Mesendoderm (in vitro differentiated cells): ENCODE measurements at regions not wholly inside any gene's neighbourhood (a gene's known extent, or its start where the extent isn't known, plus 50 kb on each side); places are given as distances from the start of the nearest gene placed in this dataset.

Experiments used
- DNase-seq: peaks from one replicate; pipeline ENCODE4 v3.0.0; 2013
- H2AK5ac ChIP-seq: 2 replicates; pipeline ENCODE4 v1.6.1; 2013; ENCODE audit warnings: low read length, inconsistent platforms
- H2BK120ac ChIP-seq: 2 replicates; pipeline ENCODE4 v1.6.1; 2013; ENCODE audit warnings: low read depth, mild to moderate bottlenecking, low read length, moderate library complexity, mixed read lengths
- H2BK15ac ChIP-seq: replicated peaks from 2 replicates; pipeline ENCODE4 v1.6.1; 2013; ENCODE audit warnings: low read depth, mild to moderate bottlenecking, moderate library complexity
- H2BK5ac ChIP-seq: 2 replicates; pipeline ENCODE4 v1.6.1; 2013; ENCODE audit warnings: low read length, inconsistent platforms
- H3K18ac ChIP-seq: 2 replicates; pipeline ENCODE4 v1.6.1; 2013; ENCODE audit warnings: mild to moderate bottlenecking, low read length, mixed read lengths
- H3K23ac ChIP-seq: one replicate; pipeline ENCODE4 v1.6.1; 2013; ENCODE audit warnings: low read length
- H3K27ac ChIP-seq: 2 replicates; pipeline ENCODE4 v1.5.1; 2013; ENCODE audit warnings: low read depth, mild to moderate bottlenecking, inconsistent platforms, low read length, moderate library complexity
- H3K27me3 ChIP-seq: 2 replicates; pipeline ENCODE4 v1.6.1; 2013; ENCODE audit warnings: low read length, control low read depth, mild to moderate bottlenecking, inconsistent platforms; ENCODE audit not compliant: insufficient read depth, poor library complexity
- H3K36me3 ChIP-seq: 2 replicates; pipeline ENCODE4 v1.6.1; 2013; ENCODE audit warnings: low read length, inconsistent platforms; ENCODE audit not compliant: control insufficient read depth, insufficient read depth
- H3K4ac ChIP-seq: one replicate; pipeline ENCODE4 v1.6.1; 2013; ENCODE audit warnings: low read depth, mild to moderate bottlenecking, low read length, moderate library complexity
- H3K4me1 ChIP-seq: 2 replicates; pipeline ENCODE4 v1.6.1; 2013; ENCODE audit warnings: low read depth, low read length, inconsistent platforms; ENCODE audit not compliant: control insufficient read depth
- H3K4me2 ChIP-seq: 2 replicates; pipeline ENCODE4 v1.6.1; 2013; ENCODE audit warnings: low read length
- H3K4me3 ChIP-seq: 2 replicates; pipeline ENCODE4 v1.5.1; 2013; ENCODE audit warnings: mild to moderate bottlenecking, low read length
- H3K56ac ChIP-seq: one replicate; pipeline ENCODE4 v1.6.1; 2013; ENCODE audit warnings: low read length
- H3K79me1 ChIP-seq: 2 replicates; pipeline ENCODE4 v1.6.1; 2013; ENCODE audit warnings: low read length, inconsistent platforms
- H3K79me2 ChIP-seq: 2 replicates; pipeline ENCODE4 v1.6.1; 2013; ENCODE audit warnings: mild to moderate bottlenecking, low read length; ENCODE audit not compliant: control insufficient read depth, insufficient read depth
- H3K9ac ChIP-seq: 2 replicates; pipeline ENCODE4 v1.6.1; 2013; ENCODE audit warnings: low read length, inconsistent platforms
- H4K5ac ChIP-seq: one replicate; pipeline ENCODE4 v1.6.1; 2013; ENCODE audit warnings: low read length
- H4K8ac ChIP-seq: one replicate; pipeline ENCODE4 v1.6.1; 2013; ENCODE audit warnings: low read depth, mild to moderate bottlenecking, control low read depth, low read length, moderate library complexity
- WGBS: extraction: QIAGEN DNeasy Blood & Tissue Kit; methylation state at CpG from one replicate; pipeline ENCODE4 v1.1.7; 2013; ENCODE audit warnings: low lambda C conversion rate, missing lambda C conversion rate; ENCODE audit not compliant: insufficient coverage; ENCODE audit errors: extremely low coverage; 5-methylcytosine and 5-hydroxymethylcytosine counted together

DNA sequence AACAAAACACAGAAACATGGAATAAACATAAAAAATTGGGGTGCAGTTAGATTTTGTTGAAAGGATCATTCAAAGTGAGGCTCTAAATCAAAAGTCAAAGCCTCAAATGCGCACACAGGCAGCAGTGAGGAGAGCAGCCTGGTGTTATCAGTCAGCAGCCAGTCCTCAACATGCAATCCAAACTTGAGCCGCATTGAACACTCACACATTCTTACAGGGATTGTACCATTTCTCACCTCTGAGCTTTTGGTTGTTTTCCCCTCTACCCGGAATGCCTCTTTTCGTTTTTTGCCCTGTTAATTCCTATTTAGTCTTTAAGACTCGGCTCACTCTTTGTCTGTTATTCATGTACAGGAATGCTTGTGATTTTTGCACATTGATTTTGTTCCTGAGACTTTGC, 81.1 kb upstream of the PUM3 start:
- no peak overlapping the region for H3K27ac ChIP-seq
- no peak overlapping the region for H3K4me2 ChIP-seq

DNA sequence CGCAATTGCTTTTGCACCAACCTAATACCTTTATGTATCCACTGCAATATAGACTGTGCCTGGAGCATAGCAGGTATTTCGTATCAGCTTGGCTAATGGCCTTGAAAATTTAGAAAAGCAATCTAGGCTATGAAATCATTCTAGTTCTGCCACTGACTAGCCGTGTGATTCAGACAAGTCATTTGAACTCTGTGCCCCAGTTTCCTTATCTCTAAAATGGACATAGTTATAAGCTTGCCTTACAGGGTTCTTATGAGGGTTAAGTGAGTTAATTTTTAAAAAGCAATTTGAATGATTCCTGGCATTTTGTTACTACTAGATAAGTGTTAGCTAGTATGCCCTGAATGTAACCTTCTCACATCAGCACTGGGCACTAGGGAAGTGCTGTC, 80.5 kb upstream of the PUM3 start:
- no peaks in the 10 kb centered on the region for H3K79me1 ChIP-seq

More for the DNA sequence above, 81.1 kb upstream of the PUM3 start:
- no peak overlapping the region for H3K56ac ChIP-seq
- H2BK5ac ChIP-seq = no peak overlapping the region
- H3K4me1 ChIP-seq = no peaks in the 10 kb centered on the region
- H3K9ac ChIP-seq = no peak overlapping the region
- no peaks in the 10 kb centered on the region for H3K79me2 ChIP-seq
- no peak overlapping the region for H2BK15ac ChIP-seq
- no peak overlapping the region for H3K4me3 ChIP-seq
- DNase-seq = no peak
- H3K27me3 ChIP-seq = no peaks in the 10 kb centered on the region
- H3K18ac ChIP-seq = no peak overlapping the region
- H3K23ac ChIP-seq = no peak overlapping the region
- H3K4ac ChIP-seq = no peak overlapping the region
- no peak overlapping the region for H2AK5ac ChIP-seq
- H4K8ac ChIP-seq = no peak overlapping the region
- no peak overlapping the region for H2BK120ac ChIP-seq
- WGBS = no CpG with 5 or more reads among the region's 5 CpGs
- H3K36me3 ChIP-seq = no peaks in the 10 kb centered on the region
- H3K79me1 ChIP-seq = no peaks in the 10 kb centered on the region
- no peak overlapping the region for H4K5ac ChIP-seq

DNA sequence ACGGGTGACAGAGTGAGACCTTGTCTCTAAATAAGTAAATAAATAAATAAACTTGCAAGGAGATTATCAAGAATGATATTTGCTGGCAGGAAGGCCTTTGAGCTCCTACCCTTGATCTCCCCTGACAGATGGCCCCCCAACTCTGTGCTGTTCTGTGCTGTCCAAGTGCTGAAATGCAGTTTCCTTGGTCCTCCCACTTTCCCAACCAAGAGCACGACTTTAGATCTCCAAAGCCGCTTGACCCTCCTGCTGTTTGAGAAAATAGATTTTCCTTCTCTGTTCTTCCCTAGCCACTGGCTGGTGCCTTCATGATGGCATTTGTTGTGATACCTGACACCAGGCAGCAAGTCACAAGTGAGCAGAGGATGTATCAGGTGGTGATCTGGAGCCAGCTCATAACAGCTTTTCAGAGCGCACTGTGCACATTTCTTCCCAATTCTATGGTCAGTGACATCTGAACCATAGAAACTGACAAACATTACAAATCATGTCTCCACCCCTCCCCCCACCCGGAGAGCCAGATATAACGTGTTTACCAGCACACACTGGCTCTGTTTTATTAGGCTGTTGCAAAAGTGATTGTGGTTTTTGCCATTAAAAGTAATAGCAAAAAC, 80.0 kb upstream of the PUM3 start:
- no peak overlapping the region for H3K18ac ChIP-seq
- H2BK120ac ChIP-seq = no peak overlapping the region
- DNase-seq = peak; percentile 42
- no peaks in the 10 kb centered on the region for H3K4me1 ChIP-seq
- no peak overlapping the region for H4K8ac ChIP-seq
- H2BK15ac ChIP-seq = no peak overlapping the region
- H3K27me3 ChIP-seq = no peaks in the 10 kb centered on the region
- H3K79me1 ChIP-seq = no peaks in the 10 kb centered on the region
- H3K27ac ChIP-seq = no peak overlapping the region
- no CpG with 5 or more reads among the region's 6 CpGs for WGBS
- no peak overlapping the region for H4K5ac ChIP-seq
- no peak overlapping the region for H3K23ac ChIP-seq
- no peak overlapping the region for H3K4me3 ChIP-seq
- no peaks in the 10 kb centered on the region for H3K79me2 ChIP-seq
- H3K4me2 ChIP-seq = no peak overlapping the region
- no peak overlapping the region for H3K4ac ChIP-seq
- H3K56ac ChIP-seq = no peak overlapping the region
- no peak overlapping the region for H2AK5ac ChIP-seq
- no peak overlapping the region for H2BK5ac ChIP-seq
- no peaks in the 10 kb centered on the region for H3K36me3 ChIP-seq
- no peak overlapping the region for H3K9ac ChIP-seq

More for the DNA sequence above, 80.5 kb upstream of the PUM3 start:
- H3K4me1 ChIP-seq = no peaks in the 10 kb centered on the region
- H3K56ac ChIP-seq = no peak overlapping the region
- H3K27ac ChIP-seq = no peak overlapping the region
- no peak overlapping the region for H3K4me3 ChIP-seq
- no peak overlapping the region for H3K23ac ChIP-seq
- H3K4ac ChIP-seq = no peak overlapping the region
- H4K5ac ChIP-seq = no peak overlapping the region
- no peaks in the 10 kb centered on the region for H3K36me3 ChIP-seq
- H3K4me2 ChIP-seq = no peak overlapping the region
- H3K9ac ChIP-seq = no peak overlapping the region
- no peaks in the 10 kb centered on the region for H3K27me3 ChIP-seq
- no peak overlapping the region for H2BK15ac ChIP-seq
- no peak overlapping the region for H2BK5ac ChIP-seq
- no peaks in the 10 kb centered on the region for H3K79me2 ChIP-seq
- no CpG with 5 or more reads among the region's 3 CpGs for WGBS
- H3K18ac ChIP-seq = no peak overlapping the region
- H2AK5ac ChIP-seq = no peak overlapping the region
- H4K8ac ChIP-seq = no peak overlapping the region
- no peak for DNase-seq
- H2BK120ac ChIP-seq = no peak overlapping the region

- no peak overlapping the region for H3K18ac ChIP-seq
- no peak overlapping the region for H4K8ac ChIP-seq
- no peak overlapping the region for H3K23ac ChIP-seq
- H3K36me3 ChIP-seq = no peaks in the 10 kb centered on the region
- DNase-seq = no peak
- H2BK15ac ChIP-seq = no peak overlapping the region
- H3K79me1 ChIP-seq = no peaks in the 10 kb centered on the region
- no peak overlapping the region for H3K27ac ChIP-seq
- no peaks in the 10 kb centered on the region for H3K79me2 ChIP-seq
- H4K5ac ChIP-seq = no peak overlapping the region
- no peak overlapping the region for H2BK120ac ChIP-seq
- no peak overlapping the region for H2BK5ac ChIP-seq
- H3K56ac ChIP-seq = no peak overlapping the region
- no peak overlapping the region for H2AK5ac ChIP-seq
- no peak overlapping the region for H3K4ac ChIP-seq
- WGBS = no CpG with 5 or more reads among the region's 2 CpGs
- no peak overlapping the region for H3K9ac ChIP-seq
- H3K27me3 ChIP-seq = no peaks in the 10 kb centered on the region
- no peak overlapping the region for H3K4me3 ChIP-seq
- no peak overlapping the region for H3K4me2 ChIP-seq
- no peaks in the 10 kb centered on the region for H3K4me1 ChIP-seq
Observed at GRCh38 chr9:2919347-2919746, 75.5 kb upstream of the PUM3 start.

- H3K36me3 ChIP-seq = no peaks in the 10 kb centered on the region
- no CpG with 5 or more reads among the region's 3 CpGs for WGBS
Observed at GRCh38 chr9:2916382-2916985, 72.6 kb upstream of the PUM3 start.

GRCh38 chr9:2913026-2913425, 69.1 kb upstream of the PUM3 start:
- whole genome bisulfite sequencing = no CpG with 5 or more reads among the region's 2 CpGs
- no peak overlapping the region for H3K18ac ChIP-seq

More at GRCh38 chr9:2916382-2916985, 72.6 kb upstream of the PUM3 start:
- no peaks in the 10 kb centered on the region for H3K4me1 ChIP-seq
- no peak overlapping the region for H3K4ac ChIP-seq
- no peak overlapping the region for H3K4me3 ChIP-seq
- H3K18ac ChIP-seq = no peak overlapping the region
- H2BK5ac ChIP-seq = no peak overlapping the region
- DNase-seq = peak; percentile 12
- H2BK15ac ChIP-seq = no peak overlapping the region
- no peak overlapping the region for H4K5ac ChIP-seq
- no peaks in the 10 kb centered on the region for H3K79me2 ChIP-seq
- no peak overlapping the region for H2AK5ac ChIP-seq
- H2BK120ac ChIP-seq = no peak overlapping the region
- no peak overlapping the region for H3K23ac ChIP-seq
- H4K8ac ChIP-seq = no peak overlapping the region
- no peak overlapping the region for H3K4me2 ChIP-seq
- H3K56ac ChIP-seq = no peak overlapping the region
- no peaks in the 10 kb centered on the region for H3K27me3 ChIP-seq
- H3K27ac ChIP-seq = no peak overlapping the region
- no peaks in the 10 kb centered on the region for H3K79me1 ChIP-seq
- no peak overlapping the region for H3K9ac ChIP-seq

More at GRCh38 chr9:2913026-2913425, 69.1 kb upstream of the PUM3 start:
- Histone ChIP-seq H3K4ac (no peak overlapping the region), H3K56ac (no peak overlapping the region), H3K4me2 (no peak overlapping the region), H3K27me3 (no peaks in the 10 kb centered on the region), H2BK120ac (no peak overlapping the region), H2BK5ac (no peak overlapping the region), H3K36me3 (no peaks in the 10 kb centered on the region), H3K4me3 (no peak overlapping the region), H3K9ac (no peak overlapping the region), H3K4me1 (no peaks in the 10 kb centered on the region), H4K5ac (no peak overlapping the region), H4K8ac (no peak overlapping the region), H3K23ac (no peak overlapping the region), H3K79me1 (no peaks in the 10 kb centered on the region), H2AK5ac (no peak overlapping the region), H2BK15ac (no peak overlapping the region), H3K79me2 (no peaks in the 10 kb centered on the region), H3K27ac (no peak overlapping the region)
- no peak for DNase-seq
